GM20431 (cell line): ENCODE measurements at regions not wholly inside any gene's neighbourhood (a gene's known extent, or its start where the extent isn't known, plus 50 kb on each side); places are given as distances from the start of the nearest gene placed in this dataset.
"Not testable (repeated sequence)": the region's sequence is repeated elsewhere in the genome, so short reads cannot be mapped to it uniquely, and the experiment has no call there.

ENCODE experiments used
- in situ Hi-C: fragments of 300-500 bp; cut with MseI, MboI; formaldehyde crosslinking; loops from one replicate; pipeline ENCODE4 v1.15.0; 2020; ENCODE audit warnings: low sequenced_read_pairs; ENCODE audit not compliant: unreplicated experiment

DNA sequence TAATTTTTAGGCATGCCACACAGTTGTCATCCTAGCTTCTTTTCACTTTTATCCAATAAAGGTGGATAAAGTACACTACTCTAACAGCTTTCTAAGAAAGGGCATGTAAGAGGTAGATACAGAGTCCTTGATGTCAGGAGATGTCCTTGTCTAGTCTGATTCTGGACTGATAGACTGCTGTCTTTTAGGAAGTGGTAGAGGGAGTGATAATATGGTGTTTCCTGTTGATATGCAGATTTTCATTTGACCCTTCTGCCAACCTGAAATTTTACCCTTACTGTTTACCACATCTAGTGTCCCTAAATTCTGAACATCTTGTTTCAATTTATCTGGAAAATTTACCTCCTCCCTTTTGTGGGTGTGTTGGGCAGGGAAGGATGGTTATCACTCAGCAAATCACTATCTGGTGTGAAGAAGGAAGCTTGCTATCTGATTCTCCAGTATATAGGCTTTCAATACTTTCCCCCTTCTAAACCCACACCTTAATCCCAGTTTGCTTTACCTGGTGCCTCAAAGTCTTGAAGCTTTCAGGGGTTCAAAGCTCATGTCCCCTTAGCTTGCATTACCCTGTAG lies 354.9 kb upstream of the SNX7 start:
- in situ Hi-C loops: no loop called here

DNA sequence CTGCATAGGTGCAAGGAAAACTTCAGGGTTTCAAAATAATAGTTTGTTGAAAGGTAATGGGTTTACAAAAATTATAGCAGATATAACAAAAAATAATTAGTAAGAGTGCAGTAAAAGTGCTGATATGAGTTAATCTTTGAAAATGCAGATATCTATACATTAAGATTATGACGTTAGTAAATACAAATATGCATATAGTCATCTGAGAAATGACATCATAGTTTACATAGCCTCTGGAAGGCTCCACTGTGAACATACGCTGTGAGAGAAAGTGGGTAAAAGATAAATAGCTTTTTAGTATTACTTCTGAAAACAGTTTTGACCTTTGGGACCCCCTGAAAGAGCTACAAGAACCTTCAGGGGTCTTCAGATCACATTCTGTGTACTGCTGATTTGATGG lies 356.2 kb upstream of the SNX7 start:
- in situ Hi-C loops: no loop called here

DNA sequence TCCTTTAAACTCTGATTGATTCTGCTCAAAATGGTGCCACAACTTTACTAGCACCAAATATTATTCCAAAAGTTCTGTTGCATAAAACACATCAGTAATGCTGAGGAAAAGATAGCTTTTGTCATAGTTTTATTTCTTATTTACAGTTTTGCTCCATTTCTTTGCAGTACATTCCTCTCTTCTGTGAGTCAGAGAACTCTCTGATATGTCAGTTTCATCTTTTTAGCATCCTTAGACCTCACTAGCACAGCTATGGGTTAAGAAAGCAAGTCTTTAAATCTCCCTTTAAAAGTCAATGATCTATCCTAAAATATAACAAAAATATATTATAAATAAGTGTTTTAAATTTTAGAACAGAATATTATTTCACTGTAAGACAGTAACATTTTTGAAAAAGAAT lies 356.6 kb upstream of the SNX7 start:
- in situ Hi-C loops: no loop called here

DNA sequence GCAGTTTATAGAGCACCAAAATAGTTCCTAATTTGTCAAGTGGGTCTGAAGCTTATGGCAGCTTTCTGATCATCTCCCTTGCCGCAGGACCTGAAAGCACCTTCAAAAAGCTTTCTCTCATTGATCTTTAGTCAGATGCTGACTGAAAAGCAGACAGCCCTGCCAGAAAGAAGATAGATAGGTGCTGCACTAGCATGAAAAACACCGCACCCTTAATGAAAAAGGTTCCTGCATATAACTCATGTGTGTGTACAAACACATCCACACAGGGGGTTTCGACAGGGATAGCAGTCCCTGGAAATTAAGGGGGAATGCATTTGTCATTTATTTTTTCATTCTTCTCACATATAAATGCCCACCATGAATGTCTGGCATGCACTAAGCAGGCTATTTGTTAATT lies 361.7 kb upstream of the SNX7 start:
- in situ Hi-C loops: no loop called here

DNA sequence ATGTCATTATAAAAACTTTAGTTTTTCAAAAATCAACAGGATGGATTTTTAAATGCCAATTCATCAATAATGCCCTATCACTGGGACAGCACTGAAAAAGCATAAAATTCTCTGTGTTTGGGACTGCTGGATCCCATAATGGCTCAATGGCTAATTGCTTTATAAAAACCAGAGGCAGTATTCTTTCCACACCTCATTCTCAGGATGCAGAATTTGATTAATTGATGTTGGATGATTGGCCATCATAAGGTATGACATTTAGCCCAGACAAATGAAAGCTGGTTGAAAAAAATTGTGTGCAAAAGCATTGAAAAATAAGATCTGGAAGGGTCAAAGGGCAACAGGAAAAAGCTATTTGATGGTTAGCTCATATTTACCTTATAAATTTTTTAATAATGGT lies 362.2 kb upstream of the SNX7 start:
- in situ Hi-C loops: no loop called here

DNA sequence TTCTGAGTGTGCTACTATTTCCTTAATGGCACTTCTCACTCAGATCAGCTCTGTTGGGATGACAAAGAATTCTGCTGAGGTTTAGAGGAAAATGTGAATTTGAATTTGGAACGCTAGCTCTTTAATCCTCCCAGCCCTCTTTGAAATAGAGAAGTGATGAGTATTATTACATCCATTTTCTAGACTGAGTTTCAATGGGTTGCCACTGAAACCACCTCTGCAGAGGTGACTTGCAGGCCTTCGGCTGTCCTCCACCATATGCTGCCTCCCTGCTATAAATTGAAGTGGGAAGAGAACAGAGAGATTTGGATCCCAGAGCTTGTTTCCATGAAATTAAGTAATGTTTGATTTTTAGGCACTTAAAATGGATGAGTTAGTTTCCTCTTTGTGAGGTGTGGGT lies 363.2 kb upstream of the SNX7 start:
- in situ Hi-C loops: no loop called here

DNA sequence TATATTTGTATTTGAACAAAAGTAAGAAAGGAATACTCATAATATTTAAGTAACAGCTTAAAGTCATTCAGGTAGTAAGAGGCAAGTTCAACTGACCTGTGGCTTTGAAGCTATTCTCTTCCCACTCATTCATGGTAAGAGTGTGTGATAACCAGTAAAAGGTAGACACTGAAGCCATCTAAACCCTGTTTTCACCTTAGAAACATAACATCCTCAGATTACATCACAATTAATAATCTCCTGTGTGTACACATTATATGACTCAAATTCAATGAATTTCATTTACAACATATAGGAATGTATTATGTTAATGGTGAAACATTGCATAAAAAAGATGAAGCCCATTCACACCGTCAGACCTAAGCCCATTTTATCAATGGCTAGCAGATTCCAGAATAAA lies 364.8 kb upstream of the SNX7 start:
- in situ Hi-C loops: no loop called here

DNA sequence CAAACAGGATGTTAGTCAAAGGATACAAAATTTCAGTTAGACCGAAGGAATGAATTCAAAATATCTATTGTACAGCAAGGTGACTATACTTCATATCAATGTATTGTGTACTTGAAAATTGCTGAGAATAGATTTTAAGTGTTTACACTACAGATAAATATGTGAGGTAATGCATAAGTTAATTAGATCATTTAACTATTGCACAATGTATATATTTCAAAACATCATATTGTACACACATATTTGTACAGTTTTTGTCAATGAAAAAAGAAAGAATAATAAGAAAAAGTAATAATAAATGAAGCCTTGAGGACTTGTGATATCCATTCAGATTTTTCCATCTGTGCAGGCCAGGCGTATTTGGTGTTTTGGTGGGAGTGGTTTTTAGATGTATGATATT lies 367.4 kb upstream of the SNX7 start:
- in situ Hi-C loops: no loop called here

DNA sequence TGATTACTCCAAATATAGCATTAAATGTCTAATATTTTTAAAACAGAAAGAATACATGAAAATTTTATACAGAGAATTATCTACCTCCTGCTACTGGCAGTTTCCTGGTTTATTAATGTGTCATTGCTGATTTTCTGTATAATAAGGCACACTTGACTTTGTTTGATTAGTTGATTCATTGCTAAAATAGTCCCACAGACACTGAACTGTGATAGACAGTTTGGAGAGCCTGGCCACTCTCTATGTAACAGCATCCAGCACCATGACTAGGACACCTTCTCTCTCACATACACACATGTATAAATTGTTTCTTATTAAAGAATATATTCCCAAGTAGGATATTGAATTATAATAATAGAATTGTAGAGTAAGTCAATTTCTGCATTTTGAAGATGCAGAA lies 368.5 kb upstream of the SNX7 start:
- in situ Hi-C loops: no loop called here

DNA sequence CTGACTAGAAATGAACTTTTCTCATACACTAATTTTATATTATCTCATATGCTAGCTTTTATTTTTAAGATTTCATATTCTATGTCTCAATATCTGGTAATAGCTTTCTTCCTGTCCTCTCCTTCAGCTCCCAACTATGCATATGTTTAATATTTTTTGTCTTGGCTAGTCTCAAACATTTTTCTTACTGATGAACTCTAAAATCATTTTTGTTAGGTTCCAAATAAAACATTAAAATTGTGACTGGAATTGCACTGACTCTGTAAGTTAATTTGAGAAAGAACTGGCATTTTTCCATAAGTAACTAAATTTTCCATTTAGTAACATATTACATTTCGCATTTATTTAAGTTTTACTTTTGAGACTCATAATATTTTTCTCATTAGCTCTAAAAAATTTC lies 368.5 kb upstream of the DPYD start:
- in situ Hi-C loops: no loop called here

DNA sequence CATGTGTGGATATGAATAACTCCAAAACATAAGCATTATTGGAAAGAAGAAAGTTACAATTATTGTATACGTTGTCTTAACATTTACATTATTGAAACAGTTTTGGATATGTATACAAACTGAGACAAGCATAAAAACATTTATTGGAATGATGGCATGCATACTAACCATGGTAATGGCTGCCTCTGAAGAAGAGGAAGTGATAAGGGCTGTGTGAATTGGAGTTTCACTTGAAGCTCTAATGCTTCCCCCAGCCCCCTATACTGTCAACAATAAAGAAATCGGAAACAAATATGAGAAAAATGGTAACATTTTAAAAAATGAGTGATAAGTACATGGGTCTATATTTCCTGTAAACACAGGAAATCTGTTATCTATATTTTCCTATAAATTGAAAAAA lies 367.7 kb upstream of the DPYD start:
- in situ Hi-C loops: no loop called here

DNA sequence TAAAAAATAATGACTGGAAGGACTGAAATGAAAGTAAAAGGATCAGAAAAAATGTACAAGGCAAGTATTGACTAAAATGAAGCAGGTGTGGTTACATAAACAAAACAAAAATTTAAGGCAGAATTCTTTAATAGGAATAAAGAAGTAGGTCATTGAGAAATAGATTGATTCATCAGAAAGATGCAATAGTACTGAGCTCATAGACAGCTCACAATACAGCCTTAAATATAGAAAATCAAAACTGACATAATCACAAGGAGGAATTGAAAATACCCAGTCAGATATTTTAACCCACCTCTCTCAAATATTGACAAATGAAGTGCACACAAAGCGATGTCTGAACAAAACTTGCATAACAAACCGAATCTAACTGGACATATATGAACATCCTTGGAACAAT lies 366.8 kb upstream of the DPYD start:
- in situ Hi-C loops: no loop called here

DNA sequence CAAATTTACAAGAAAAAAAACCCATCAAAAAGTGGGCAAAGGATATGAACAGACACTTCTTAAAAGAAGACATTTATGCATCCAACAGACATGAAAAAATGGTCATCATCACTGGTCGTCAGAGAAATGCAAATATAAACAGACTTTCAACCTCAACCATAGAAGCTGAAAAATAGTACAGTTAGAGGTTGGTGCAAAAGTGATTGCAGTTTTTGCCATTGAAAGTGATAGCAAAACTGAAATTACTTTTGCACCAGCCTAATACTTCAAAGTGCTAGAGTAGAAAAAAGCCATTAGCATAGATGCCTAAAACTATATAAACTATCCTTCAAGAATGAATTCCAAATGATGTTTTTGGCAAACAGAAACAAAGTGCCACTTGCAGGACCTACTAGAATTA lies 365.8 kb upstream of the DPYD start:
- in situ Hi-C loops: no loop called here

DNA sequence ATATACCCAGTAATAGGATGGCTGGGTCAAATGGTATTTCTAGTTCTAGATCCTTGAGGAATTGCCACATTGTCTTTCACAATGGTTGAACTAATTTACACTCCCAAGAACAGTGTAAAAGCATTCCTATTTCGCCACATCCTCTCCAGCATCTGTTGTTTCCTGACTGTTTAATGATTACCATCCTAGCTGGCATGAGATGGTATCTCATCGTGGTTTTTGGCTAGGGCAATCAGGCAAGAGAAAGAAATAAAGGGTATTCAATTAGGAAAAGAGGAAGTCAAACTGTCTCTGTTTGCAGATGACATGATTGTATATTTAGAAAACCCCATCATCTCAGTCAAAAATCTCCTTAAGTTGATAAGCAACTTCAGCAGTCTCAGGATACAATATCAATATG lies 364.5 kb upstream of the DPYD start:
- in situ Hi-C loops: not testable (repeated sequence)

DNA sequence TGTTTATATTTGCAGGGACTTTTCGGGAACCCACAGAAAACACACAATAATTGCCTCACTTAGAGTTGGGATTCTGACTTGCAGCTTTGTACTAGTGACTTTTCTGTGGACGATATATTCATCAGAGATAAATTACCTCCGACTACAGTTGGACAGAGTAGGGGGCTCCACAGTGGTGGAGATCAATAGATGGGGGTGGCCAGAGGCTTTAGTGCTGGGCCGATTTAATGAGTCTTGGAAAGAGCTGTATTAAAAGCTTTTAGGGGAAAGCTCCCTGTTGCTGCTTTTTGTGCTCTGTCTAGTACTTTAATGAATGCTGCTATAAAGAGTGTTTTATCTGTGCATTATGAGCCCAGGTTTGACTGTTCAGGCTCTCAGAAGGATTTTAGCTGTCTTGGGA lies 359.2 kb upstream of the DPYD start:
- in situ Hi-C loops: no loop called here

DNA sequence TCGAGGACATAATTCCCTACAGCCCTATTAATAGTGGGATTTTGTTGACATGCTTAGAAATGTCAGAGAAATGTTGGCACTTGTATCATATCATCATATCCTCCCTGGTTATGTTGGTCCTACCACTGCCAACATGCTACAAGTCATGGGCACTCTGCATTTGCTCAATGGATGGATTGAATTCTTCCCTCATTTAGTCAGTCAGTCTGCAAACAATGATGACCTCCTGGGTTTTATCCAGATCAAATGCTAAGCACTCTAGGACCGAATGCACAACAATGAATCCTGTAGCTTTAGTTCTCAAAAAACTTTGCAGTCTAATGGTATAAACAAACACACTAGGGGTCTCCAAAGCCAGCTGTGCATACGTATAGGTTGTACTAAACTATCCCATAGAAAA lies 357.2 kb upstream of the DPYD start:
- in situ Hi-C loops: no loop called here

DNA sequence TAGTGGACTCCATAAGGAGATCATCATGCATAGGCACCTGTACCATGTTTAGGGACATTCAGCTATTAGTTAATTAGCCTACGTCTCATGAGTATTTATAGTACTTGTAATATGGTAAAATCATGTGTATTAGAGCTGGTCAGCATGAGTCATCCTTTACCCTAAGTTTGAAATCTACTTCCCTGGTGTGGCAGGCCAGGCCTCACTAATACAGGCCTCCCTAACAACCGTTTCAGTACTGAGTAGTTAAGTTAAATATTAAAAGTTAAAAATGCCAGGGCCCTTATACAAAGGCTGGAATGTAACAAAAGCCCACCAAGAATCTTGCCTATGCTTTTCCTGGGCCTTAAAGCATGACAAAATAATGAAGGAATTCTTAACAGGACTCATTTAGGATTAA lies 356.3 kb upstream of the DPYD start:
- in situ Hi-C loops: no loop called here

DNA sequence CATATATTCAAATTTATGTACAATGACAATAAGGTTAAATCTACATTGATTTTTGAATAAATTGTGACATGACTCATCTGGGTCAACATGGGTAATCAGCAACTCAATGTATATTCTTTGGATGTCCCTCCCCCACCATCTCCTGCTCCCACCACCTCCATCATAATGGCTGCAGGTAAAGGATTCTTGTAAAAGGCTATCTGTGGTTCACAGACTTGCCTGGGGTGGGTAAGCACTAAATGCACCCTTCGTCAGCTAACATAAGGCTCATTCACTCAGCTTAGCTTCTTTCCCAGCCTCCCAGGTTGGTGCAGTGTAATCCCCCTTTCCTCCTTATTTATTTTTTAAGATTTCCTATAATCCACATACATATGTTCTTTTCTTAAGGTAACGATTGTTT lies 355.7 kb upstream of the DPYD start:
- in situ Hi-C loops: no loop called here

DNA sequence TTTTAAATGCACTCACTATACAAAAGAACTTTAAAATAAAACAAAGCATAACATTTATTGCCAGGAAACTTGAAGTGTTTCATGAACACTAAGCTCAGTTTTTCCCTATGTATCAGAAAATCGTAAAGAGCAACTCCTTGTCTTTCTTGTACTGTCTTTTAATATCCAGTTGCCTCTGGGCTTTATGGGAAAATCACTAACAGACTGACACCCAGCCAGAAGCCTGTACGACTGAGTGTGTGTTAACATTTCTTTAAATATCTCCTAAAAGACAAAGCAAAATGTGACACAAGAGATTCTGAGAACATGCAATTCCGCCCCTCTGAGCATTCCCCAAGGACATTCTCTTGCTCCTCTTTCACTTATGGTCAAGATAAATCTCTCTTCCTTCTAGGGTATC lies 347.5 kb upstream of the DPYD start:
- in situ Hi-C loops: no loop called here

DNA sequence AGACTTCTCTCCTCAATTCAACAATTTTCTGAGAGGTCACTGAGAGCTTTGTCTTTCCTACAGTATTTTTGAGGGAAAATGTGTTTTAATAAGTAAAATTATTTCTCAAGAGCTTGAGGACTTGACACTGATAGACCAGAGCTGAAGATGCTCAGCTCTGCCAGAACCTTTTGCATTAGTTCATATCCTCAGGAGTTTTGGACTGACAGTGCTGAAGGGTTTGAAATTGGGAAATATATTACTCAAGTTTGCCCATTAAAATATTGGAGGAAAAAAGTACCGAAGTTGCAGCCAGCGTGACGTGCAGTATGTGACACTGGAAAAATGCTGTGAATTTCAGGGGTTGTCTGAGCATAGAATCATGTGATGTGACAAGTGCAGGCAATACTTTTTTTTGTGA lies 346.6 kb upstream of the DPYD start:
- in situ Hi-C loops: no loop called here

DNA sequence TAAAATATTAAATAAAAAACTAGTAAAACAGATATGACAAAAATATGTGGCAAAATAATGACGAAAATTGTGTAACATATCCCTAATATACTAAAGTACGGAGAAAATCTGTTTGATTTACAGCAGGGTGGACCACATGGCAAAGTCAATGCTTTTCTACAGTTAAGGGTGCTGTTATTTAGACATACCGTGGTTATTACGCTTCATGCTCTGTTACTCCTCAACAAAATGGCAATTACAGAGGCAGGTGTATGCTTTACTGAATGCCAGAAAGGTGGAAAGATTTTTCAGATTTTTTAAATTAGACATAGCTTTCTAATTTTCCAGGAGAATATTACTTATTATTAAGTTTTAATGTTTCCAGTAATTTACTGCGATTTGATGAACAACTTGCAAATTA lies 343.9 kb upstream of the DPYD start:
- in situ Hi-C loops: no loop called here

DNA sequence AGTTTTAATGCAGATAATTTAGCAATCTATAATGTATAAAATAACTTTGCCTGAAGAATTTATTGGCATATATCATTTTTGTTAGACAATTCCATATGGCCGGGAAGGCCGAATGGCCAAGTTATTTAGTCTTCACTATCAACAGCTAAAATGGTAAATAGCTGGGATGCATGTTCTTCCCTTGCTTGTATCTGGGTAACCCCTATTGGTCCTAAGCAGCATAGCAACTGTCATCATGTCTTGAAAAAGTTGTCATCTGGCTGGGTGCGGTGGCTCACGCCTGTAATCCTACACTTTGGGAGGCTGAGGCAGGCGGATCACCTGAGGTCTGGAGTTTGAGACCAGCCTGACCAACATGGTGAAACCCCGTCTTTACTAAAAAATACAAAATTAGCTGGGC lies 340.0 kb upstream of the DPYD start:
- in situ Hi-C loops: no loop called here

DNA sequence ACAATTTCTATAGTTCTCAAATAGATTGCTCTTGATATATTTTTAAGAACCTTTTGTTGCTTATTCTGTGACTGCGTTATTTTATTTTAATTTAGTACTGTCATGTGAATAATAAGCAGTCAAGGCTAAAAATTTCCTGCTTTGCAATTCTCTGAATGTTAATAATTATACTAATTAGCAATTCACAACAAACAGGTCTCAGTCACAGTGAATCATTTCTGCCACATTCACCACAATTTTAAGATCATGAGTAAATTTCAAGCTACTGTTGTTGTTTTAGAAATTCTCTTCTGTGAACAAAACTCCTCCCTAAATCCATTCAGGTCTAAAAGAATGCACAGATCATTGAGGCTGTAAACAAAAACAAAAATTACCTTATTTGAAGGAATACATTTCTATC lies 339.6 kb upstream of the DPYD start:
- in situ Hi-C loops: no loop called here
